ENCODE measurements at regions not wholly inside any gene's neighbourhood (a gene's known extent, or its start where the extent isn't known, plus 50 kb on each side); places are given as distances from the start of the nearest gene placed in this dataset.
"Not testable (repeated sequence)": the region's sequence is repeated elsewhere in the genome, so short reads cannot be mapped to it uniquely, and the experiment has no call there.

- H3K4me3 ChIP-seq (replicated peaks; ENCODE audit: low read depth, low read length), result no peak overlapping the region
- TF ChIP-seq CTCF (IDR thresholded peaks at IDR 0.05; ENCODE audit: low read length, missing control alignments), result no peak
- DNase-seq (ENCODE audit: low read depth), result no peak
Measured at GRCh38 chr11:86874304-86875056, 74.1 kb downstream of the PRSS23 start.

- H3K4me3 ChIP-seq (replicated peaks; ENCODE audit: low read depth, low read length), result no peak overlapping the region
- DNase-seq (ENCODE audit: low read depth), result no peak
- TF ChIP-seq CTCF (IDR thresholded peaks at IDR 0.05; ENCODE audit: low read length, missing control alignments), result no peak
Measured at GRCh38 chr11:86876716-86877234, 76.4 kb downstream of the PRSS23 start.

GRCh38 chr11:86877503-86877902 is 77.2 kb downstream of the PRSS23 start:
- TF ChIP-seq CTCF (IDR thresholded peaks at IDR 0.05; ENCODE audit: low read length, missing control alignments), result no peak
- no peak for DNase-seq (ENCODE audit: low read depth)

GRCh38 chr11:86879241-86879640 is 76.0 kb downstream of the FZD4 start:
- not testable (repeated sequence) for H3K4me3 ChIP-seq (replicated peaks; ENCODE audit: low read depth, low read length); DNase-seq (ENCODE audit: low read depth)

More at GRCh38 chr11:86877503-86877902, 77.2 kb downstream of the PRSS23 start:
- H3K4me3 ChIP-seq (replicated peaks; ENCODE audit: low read depth, low read length), result no peak overlapping the region

GRCh38 chr11:86885311-86885710 is 69.9 kb downstream of the FZD4 start:
- no peak for TF ChIP-seq CTCF (IDR thresholded peaks at IDR 0.05; ENCODE audit: low read length, missing control alignments)
- no peak overlapping the region for H3K4me3 ChIP-seq (replicated peaks; ENCODE audit: low read depth, low read length)
- DNase-seq (ENCODE audit: low read depth), result no peak

GRCh38 chr11:86888164-86889000 is 66.8 kb downstream of the FZD4 start:
- H3K4me3 ChIP-seq (replicated peaks; ENCODE audit: low read depth, low read length), result no peak overlapping the region
- peak; percentile 51 for DNase-seq (ENCODE audit: low read depth)
- no peak for TF ChIP-seq CTCF (IDR thresholded peaks at IDR 0.05; ENCODE audit: low read length, missing control alignments)

GRCh38 chr11:86889001-86889341 is 66.2 kb downstream of the FZD4 start:
- no peak for DNase-seq (ENCODE audit: low read depth)
- no peak for TF ChIP-seq CTCF (IDR thresholded peaks at IDR 0.05; ENCODE audit: low read length, missing control alignments)
- no peak overlapping the region for H3K4me3 ChIP-seq (replicated peaks; ENCODE audit: low read depth, low read length)
